Fibroblast of peridontal ligament (primary cell): ENCODE measurements at regions not wholly inside any gene's neighbourhood (a gene's known extent, or its start where the extent isn't known, plus 50 kb on each side); places are given as distances from the start of the nearest gene placed in this dataset.
"Not testable (repeated sequence)": the region's sequence is repeated elsewhere in the genome, so short reads cannot be mapped to it uniquely, and the experiment has no call there.

Experiments used
- DNase-seq: peaks from one replicate; pipeline ENCODE4 v3.0.0-alpha.2; 2010; ENCODE audit errors: extremely low read depth

DNA sequence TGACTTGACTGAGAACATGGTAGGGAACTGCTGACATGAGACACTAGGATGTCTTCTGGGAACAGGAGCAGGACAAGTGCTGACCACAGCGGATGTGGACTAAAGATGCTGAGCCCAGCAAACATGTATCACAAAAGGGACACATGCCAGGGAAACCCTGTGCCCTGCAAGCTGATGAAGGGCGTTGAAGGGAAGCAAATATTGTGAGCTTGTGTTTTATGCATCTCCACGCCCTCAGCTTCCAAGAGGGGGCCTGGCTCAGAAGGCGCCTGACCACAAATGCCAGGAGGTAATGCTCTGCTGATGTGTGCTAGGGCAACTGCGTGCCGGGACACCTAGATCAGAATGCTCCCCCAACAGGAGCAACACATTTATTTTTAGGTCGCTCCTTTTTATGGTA, 207.3 kb downstream of the CXCL12 start:
- DNase-seq: no peak

GRCh38 chr10:44176311-44176710, 208.6 kb downstream of the CXCL12 start:
- DNase-seq: no peak

- DNase-seq: peak; percentile 32
Observed at GRCh38 chr10:44173608-44173894, 211.3 kb downstream of the CXCL12 start.

GRCh38 chr10:44172883-44173607, 211.9 kb downstream of the CXCL12 start:
- DNase-seq: no peak

DNA sequence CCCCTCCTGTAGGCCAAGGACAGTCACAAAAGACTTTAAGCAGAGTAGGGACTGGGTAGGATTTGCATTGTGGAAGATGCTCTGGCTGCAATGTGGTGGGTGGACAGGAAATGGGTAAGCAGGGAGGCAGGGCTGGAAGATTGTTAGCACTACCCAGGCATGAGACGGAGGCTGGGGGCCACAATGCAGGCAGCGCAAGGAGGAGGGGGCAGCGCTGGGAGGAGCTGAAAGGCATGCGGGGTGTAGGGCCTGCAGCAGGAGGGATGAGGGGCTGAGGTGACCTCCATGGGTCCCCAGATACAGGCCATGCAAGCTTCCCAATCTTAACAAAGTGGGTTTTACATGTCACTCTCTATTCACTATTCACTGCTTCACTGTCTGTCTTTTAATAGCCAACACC, 213.1 kb downstream of the CXCL12 start:
- DNase-seq: no peak

- DNase-seq: no peak
Observed at GRCh38 chr10:44168478-44168877, 216.4 kb downstream of the CXCL12 start.

- DNase-seq: no peak
Observed at GRCh38 chr10:44167752-44168151, 217.1 kb downstream of the CXCL12 start.

DNA sequence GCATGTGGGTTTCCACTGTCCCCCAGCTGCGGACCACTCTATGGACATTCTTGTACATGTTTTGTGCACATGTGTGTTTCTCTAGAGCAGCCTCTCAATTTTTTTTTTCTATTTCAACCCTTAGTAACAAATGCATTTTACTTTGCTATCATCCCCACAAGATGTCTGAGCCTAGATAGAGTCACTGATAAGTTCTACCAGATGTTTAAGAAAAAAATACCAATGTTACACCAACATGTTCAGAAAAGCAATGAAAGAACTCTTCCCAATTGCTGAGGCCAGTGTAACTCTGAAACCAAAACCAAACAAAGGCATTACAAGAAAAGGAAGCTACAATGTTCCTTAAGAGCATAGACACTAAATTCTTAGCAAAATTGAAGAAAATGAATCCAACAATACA, 218.5 kb downstream of the CXCL12 start:
- peak; percentile 44 for DNase-seq

DNA sequence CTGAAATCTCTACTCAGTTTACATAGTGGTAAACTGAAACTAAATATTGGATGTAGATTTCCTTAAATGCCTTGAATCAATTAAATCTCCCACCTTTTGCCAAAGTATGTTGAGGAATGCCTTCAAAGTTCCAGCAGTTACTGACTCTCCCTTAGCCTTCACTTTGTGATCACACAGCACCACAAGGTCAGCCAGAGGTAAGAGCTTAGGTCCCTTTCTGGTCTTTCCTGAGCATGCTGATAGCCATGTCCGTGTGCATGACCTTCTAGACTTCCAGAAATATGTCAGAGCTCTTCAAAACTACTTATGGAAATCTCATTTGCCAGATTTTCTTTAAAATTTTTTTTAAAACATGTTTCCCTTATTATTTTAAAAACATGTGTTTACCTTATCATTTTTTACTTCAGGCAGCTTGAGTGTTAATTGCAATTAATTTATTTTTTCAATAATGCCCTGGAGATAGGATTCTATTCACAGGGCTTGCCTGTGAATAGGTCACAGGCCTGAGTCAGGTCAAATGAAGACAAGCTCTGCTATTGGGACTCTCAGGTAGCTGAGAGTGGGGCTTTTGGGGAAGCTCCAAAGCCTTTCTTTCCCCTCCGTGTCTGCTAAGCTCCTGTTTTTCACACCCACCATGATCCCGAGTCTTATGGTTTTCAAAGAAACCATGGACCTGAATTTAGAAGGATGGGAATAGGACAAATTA, 220.5 kb downstream of the CXCL12 start:
- DNase-seq: no peak

GRCh38 chr10:44161184-44161583, 223.7 kb downstream of the CXCL12 start:
- DNase-seq: no peak

GRCh38 chr10:44157574-44157973, 227.3 kb downstream of the CXCL12 start:
- no peak for DNase-seq

DNA sequence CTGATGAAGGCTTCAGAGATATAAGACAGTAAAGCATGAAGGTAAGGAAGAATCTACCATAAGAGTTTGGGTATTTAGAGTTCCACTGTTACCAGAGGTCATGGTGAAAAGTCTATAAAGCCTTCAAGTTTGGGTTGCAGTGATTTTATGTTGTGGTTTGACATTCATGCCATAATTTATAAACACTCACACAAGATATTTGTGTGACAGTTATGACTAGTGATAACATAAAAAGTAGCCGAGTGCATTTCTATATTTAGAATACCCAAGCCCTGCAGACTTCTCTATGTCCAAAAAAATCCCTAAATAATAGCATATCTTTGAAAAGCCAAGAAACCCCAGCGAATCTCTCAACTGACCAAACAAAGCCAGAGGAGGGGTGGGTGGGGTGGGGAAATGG, 229.9 kb downstream of the CXCL12 start:
- DNase-seq: peak; percentile 39

GRCh38 chr10:44153918-44154670, 230.8 kb downstream of the CXCL12 start:
- DNase-seq: peak; percentile 35

GRCh38 chr10:44143556-44143955, 241.3 kb downstream of the CXCL12 start:
- DNase-seq: peak; percentile 20

DNA sequence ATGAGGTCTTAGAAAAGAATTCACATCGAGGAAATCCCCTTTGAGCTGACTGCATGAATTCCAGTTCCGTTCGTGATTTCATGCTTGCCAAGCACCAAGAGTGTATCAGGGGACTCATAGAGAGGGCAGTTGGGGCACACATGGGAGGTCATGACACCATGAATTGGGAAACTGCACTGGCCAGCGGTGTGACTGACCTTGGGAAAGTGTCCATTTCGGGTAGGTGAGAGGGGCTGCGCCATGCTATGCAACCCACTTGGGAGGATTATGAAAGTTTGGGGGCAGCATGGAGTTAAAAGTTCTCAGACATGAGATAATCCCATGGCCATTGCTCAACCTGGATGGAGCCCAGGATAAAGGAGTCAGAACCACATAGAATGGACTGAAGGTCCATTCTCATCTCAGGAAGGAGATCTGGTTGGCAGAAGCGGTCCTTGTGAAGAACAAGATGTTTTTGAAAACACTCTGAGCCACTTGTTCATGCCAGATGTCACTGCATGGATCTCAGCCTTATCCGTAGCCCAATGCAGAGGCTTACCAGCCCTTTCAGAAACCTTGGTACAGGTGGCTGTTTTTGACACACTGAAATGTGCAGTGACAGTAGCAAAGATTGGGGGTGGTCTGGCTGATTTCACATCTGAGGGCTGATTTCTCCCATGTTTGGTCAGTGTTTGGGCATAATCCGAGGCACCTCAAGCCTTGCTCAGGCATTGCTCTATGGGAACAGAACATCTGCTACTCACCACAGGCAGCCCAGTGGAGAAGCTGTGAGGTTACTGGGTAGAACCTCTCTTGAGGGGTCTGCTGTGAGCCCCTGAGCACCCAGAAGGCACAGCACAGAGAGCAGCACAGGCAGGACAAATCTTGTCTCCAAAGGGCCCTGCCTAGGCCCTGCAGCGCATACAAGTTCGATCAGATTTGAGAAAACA, 252.3 kb downstream of the CXCL12 start:
- peak; percentile 45 for DNase-seq

DNA sequence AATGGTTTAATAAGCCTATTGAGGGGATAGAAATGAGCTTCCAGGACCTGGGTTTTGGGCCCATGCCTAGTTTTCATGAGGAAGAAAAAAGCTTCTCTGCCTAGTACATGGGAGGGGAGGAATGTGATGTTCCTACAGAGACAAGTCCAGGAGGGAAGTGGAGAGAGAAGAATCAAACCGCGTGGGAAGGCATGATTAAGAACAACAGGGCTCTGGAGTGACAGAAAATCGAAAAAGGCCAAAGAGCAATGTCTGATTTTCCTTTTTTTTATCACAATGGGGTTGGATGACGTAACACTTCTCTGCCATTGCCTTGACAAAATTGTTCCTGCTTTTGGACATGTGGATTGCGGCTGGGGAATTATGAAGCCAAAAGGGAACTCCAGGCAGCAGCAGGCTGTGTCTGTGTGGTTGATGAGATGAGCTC, 258.6 kb downstream of the CXCL12 start:
- no peak for DNase-seq

GRCh38 chr10:44125879-44126278, 259.0 kb downstream of the CXCL12 start:
- peak; percentile 97 for DNase-seq

DNA sequence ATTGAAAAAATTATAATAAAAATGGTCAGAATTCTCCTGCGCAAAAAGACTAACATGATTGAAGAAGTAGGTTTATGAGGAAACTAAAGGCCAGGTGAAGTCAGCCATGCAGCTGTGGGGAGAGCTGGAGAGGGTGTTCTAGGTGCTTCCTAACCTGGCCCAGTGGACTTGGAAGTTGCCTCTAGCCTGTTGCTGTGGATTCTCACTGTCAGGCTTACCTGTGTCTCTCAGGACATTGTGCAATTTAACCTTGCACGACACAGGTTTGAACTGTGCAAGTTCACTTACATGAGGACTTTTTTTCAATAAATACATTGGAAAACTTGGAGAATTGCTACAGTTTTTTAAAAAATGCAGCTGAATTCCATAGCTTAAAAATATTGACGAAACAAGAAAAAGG, 266.4 kb downstream of the CXCL12 start:
- no peak for DNase-seq

GRCh38 chr10:44116474-44116873, 268.4 kb downstream of the CXCL12 start:
- no peak for DNase-seq

DNA sequence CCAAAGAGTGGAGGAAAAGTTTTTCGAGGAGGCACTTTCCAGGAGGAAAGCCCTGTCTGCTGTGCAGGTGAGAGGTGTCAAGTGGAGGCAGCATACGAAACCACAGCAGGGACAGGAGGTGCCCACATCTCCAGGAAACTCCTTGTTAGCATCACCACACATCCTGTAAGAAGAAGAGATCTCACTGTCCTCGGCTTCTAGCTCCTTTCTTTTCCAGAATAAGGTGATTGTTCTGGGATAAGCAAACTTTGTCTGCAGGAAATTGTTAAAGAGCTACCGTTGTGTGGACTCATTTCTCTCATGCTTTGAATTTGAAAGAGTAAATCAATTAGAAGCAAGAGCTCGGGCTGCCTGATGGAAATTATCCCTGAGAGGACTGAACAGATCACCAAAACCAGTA, 269.4 kb downstream of the CXCL12 start:
- DNase-seq: no peak

GRCh38 chr10:44114441-44114840, 270.5 kb downstream of the CXCL12 start:
- no peak for DNase-seq

- DNase-seq: not testable (repeated sequence)
Observed at GRCh38 chr10:44112280-44112679, 272.6 kb downstream of the CXCL12 start.
